SU-DHL-6 (cell line): ENCODE measurements at regions not wholly inside any gene's neighbourhood (a gene's known extent, or its start where the extent isn't known, plus 50 kb on each side); places are given as distances from the start of the nearest gene placed in this dataset.

ENCODE experiments used
- CTCF ChIP-seq: fragments of 200-600 bp; sonication (generic); IDR thresholded peaks from one replicate; pipeline ENCODE4 v1.5.1; 2017; ENCODE audit warnings: antibody characterized with exemption, mild to moderate bottlenecking, low read length, moderate library complexity; ENCODE audit not compliant: insufficient read depth, poor library complexity, severe bottlenecking
- EZH2phosphoT487 ChIP-seq: fragments of 200-600 bp; sonication (generic), shearing (Covaris generic); conservative IDR thresholded peaks from 2 replicates; pipeline ENCODE4 v1.6.1; 2018; ENCODE audit warnings: mild to moderate bottlenecking, antibody characterized with exemption, low read length, moderate library complexity, mixed read lengths

- TF ChIP-seq CTCF, result no peak
- TF ChIP-seq EZH2phosphoT487, result no peak
Observed at GRCh38 chr10:21172930-21173801, 276.1 kb upstream of the NEBL start.
